Calu3 (cell line): ENCODE measurements at regions not wholly inside any gene's neighbourhood (a gene's known extent, or its start where the extent isn't known, plus 50 kb on each side); places are given as distances from the start of the nearest gene placed in this dataset.

ENCODE experiments used
- BruUV-seq: library from RNA; stranded (reverse); fragments of 400-500 nt; replicated peaks from 2 replicates; lab custom pipeline; 2021; lab: Mats Ljungman, UMichigan
- CTCF ChIA-PET: fragments of 300-600 bp; sonication (Branson Sonifier 250); formaldehyde crosslinking; loops from one replicate; lab custom pipeline; 2022; ENCODE audit warnings: antibody characterized with exemption; lab: Charles Lee
- DNase-seq: peaks from one replicate; pipeline ENCODE4 v3.0.0; 2022
- H3K27ac Mint-ChIP-seq: one replicate; pipeline ENCODE4 v1.8.0; 2022; ENCODE audit warnings: mixed read lengths; ENCODE audit not compliant: unreplicated experiment
- H3K27me3 Mint-ChIP-seq: one replicate; pipeline ENCODE4 v1.8.0; 2022; ENCODE audit warnings: mixed read lengths; ENCODE audit not compliant: unreplicated experiment
- H3K36me3 Mint-ChIP-seq: one replicate; pipeline ENCODE4 v1.8.0; 2022; ENCODE audit warnings: mild to moderate bottlenecking, moderate library complexity, mixed read lengths; ENCODE audit not compliant: insufficient read depth, unreplicated experiment
- H3K4me1 Mint-ChIP-seq: one replicate; pipeline ENCODE4 v1.8.0; 2022; ENCODE audit warnings: mild to moderate bottlenecking, low read depth, mixed read lengths; ENCODE audit not compliant: unreplicated experiment
- H3K4me3 Mint-ChIP-seq: one replicate; pipeline ENCODE4 v1.8.0; 2022; ENCODE audit warnings: mild to moderate bottlenecking, low read depth, moderate library complexity, mixed read lengths; ENCODE audit not compliant: unreplicated experiment
- H3K9me3 Mint-ChIP-seq: one replicate; pipeline ENCODE4 v1.8.0; 2022; ENCODE audit warnings: low read depth, mixed read lengths; ENCODE audit not compliant: unreplicated experiment
- CTCF ChIP-seq: fragments of 200-600 bp; IDR thresholded peaks from one replicate; pipeline ENCODE4 v1.8.0; 2022; ENCODE audit warnings: antibody characterized with exemption; ENCODE audit not compliant: unreplicated experiment
- intact Hi-C: fragments of 100-400 bp; cut with micrococcal nuclease; formaldehyde crosslinking; loops from one replicate; pipeline ENCODE4 v1.10.0; 2022; ENCODE audit not compliant: unreplicated experiment

DNA sequence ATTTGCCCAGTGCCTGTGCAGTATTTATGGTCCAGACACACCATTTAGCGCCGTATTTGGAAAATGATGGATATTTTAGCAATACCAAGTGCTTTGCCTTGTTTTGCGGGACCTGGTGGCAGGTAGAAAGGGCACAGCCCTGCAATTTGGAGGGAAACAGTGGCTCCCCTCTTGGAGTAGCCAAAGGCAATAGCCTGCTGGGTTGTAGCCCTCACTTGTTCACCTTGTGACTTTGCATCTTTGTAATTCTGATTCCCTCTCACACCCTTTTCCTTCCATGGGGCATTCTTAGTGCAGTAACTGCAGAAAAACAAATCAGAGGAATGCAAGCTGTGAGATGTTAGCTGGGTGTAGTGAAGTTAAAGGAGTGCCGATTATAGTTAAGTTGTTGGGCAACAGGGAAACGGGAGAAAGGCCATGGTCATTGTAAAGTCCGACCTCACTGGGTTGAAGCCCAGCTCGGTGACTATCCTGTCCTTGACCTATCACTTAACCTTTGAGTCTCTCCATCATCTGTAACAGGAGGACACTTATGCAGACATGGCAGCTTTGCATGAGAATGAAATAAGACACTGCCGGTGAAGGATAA, 131.0 kb upstream of the KLHL25 start:
- H3K9me3 Mint-ChIP-seq: no peaks in the 10 kb centered on the region
- H3K27ac Mint-ChIP-seq: no peak overlapping the region
- CTCF ChIA-PET: no interaction called here
- intact Hi-C loops: no loop called here
- peaks cover 81% of the 10 kb centered on the region for H3K27me3 Mint-ChIP-seq
- DNase-seq: no peak
- BruUV-seq: no TSS peak
- H3K36me3 Mint-ChIP-seq: no peaks in the 10 kb centered on the region
- TF ChIP-seq CTCF: no peak
- no peaks in the 10 kb centered on the region for H3K4me1 Mint-ChIP-seq
- no peak overlapping the region for H3K4me3 Mint-ChIP-seq

- no peaks in the 10 kb centered on the region for H3K36me3 Mint-ChIP-seq
- no peak for DNase-seq
- CTCF ChIA-PET: no interaction called here
- BruUV-seq: no TSS peak
- no peaks in the 10 kb centered on the region for H3K9me3 Mint-ChIP-seq
- H3K4me3 Mint-ChIP-seq: no peak overlapping the region
- no peaks in the 10 kb centered on the region for H3K4me1 Mint-ChIP-seq
- H3K27ac Mint-ChIP-seq: no peak overlapping the region
- H3K27me3 Mint-ChIP-seq: peaks cover 81% of the 10 kb centered on the region
- intact Hi-C loops: no loop called here
- TF ChIP-seq CTCF: no peak
Measured at GRCh38 chr15:85926834-85927233, 132.1 kb upstream of the KLHL25 start.

- Mint-ChIP-seq H3K4me1 (no peaks in the 10 kb centered on the region), H3K9me3 (no peaks in the 10 kb centered on the region), H3K4me3 (no peak overlapping the region), H3K27ac (no peak overlapping the region), H3K27me3 (peaks cover 84% of the 10 kb centered on the region), H3K36me3 (no peaks in the 10 kb centered on the region)
- TF ChIP-seq CTCF: no peak
- BruUV-seq: no TSS peak
- intact Hi-C loops: no loop called here
- CTCF ChIA-PET: no interaction called here
- no peak for DNase-seq
Measured at GRCh38 chr15:85927931-85928537, 133.3 kb upstream of the KLHL25 start.

GRCh38 chr15:85929786-85930185, 135.1 kb upstream of the KLHL25 start:
- DNase-seq: no peak
- no peak overlapping the region for H3K4me3 Mint-ChIP-seq
- no TSS peak for BruUV-seq
- intact Hi-C loops: no loop called here
- H3K27me3 Mint-ChIP-seq: peaks cover 95% of the 10 kb centered on the region
- no peaks in the 10 kb centered on the region for H3K4me1 Mint-ChIP-seq
- TF ChIP-seq CTCF: no peak
- CTCF ChIA-PET: no interaction called here
- H3K36me3 Mint-ChIP-seq: no peaks in the 10 kb centered on the region
- no peaks in the 10 kb centered on the region for H3K9me3 Mint-ChIP-seq
- H3K27ac Mint-ChIP-seq: no peak overlapping the region
